ENCODE measurements at regions not wholly inside any gene's neighbourhood (a gene's known extent, or its start where the extent isn't known, plus 50 kb on each side); places are given as distances from the start of the nearest gene placed in this dataset.

DNA sequence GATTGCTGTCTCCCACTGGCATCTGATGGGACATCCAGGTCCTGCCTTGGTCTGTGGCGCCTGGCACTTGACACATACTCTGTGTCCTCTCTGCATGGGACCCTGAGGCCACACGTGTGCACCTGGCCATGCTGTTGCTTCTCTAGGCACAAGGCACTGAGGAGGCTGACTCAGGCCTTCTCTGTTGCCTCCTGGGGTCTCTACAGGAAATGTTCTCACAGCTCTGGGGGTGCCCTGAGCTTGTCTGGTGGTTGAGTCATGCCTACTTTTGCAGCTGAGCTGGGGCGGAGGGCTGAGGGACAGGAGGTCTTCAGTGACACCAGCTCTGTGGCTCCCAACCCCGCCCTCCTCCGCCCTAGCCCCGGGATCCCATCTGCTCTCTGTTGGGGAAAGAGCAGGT lies 207.0 kb upstream of the HS6ST1 start:
- Mint-ChIP-seq H3K9me3 (peaks cover 4% of the 10 kb centered on the region), H3K4me1 (no peaks in the 10 kb centered on the region), H3K27me3 (ENCODE audit: low read depth) (peaks cover 8% of the 10 kb centered on the region), H3K4me3 (no peak overlapping the region), H3K36me3 (ENCODE audit: low read depth) (no peaks in the 10 kb centered on the region), H3K27ac (no peak overlapping the region)
- TF ChIP-seq, protein P1, sequence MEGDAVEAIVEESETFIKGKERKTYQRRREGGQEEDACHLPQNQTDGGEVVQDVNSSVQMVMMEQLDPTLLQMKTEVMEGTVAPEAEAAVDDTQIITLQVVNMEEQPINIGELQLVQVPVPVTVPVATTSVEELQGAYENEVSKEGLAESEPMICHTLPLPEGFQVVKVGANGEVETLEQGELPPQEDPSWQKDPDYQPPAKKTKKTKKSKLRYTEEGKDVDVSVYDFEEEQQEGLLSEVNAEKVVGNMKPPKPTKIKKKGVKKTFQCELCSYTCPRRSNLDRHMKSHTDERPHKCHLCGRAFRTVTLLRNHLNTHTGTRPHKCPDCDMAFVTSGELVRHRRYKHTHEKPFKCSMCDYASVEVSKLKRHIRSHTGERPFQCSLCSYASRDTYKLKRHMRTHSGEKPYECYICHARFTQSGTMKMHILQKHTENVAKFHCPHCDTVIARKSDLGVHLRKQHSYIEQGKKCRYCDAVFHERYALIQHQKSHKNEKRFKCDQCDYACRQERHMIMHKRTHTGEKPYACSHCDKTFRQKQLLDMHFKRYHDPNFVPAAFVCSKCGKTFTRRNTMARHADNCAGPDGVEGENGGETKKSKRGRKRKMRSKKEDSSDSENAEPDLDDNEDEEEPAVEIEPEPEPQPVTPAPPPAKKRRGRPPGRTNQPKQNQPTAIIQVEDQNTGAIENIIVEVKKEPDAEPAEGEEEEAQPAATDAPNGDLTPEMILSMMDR (IDR thresholded peaks at IDR 0.05; ENCODE audit: unreplicated experiment in 3 of 3), result no peak

DNA sequence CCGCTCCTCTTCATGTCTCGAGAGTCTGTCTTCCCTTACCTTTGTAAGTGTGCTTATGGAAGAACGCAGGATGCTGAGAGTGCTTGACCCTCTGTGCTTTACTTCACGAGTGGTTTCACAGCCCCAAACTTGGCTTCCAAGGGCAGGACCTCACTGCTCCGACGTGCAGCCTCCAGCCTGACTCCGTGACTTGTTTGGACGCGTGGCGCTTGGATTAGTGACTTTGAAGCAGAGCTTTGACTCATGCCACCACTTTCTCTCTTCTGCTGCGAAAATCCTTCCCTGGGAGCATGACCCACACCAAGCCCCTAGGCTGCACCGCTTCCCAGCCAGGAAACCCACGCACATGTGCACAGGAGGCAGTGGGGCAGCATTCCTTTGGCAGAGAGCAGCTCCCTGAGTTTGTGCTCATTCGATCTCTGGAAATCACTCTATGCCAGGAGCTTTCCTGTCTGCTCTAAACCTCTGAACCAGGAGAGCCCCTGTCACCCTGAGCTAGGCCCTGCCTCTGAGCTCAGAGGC lies 207.8 kb upstream of the HS6ST1 start:
- Mint-ChIP-seq H3K27me3 (ENCODE audit: low read depth) (peaks cover 8% of the 10 kb centered on the region), H3K27ac (no peak overlapping the region), H3K4me1 (no peaks in the 10 kb centered on the region), H3K9me3 (peaks cover 4% of the 10 kb centered on the region), H3K4me3 (no peak overlapping the region), H3K36me3 (ENCODE audit: low read depth) (no peaks in the 10 kb centered on the region)
- TF ChIP-seq, protein P1 (IDR thresholded peaks at IDR 0.05; ENCODE audit: unreplicated experiment in 3 of 3), result no peak

DNA sequence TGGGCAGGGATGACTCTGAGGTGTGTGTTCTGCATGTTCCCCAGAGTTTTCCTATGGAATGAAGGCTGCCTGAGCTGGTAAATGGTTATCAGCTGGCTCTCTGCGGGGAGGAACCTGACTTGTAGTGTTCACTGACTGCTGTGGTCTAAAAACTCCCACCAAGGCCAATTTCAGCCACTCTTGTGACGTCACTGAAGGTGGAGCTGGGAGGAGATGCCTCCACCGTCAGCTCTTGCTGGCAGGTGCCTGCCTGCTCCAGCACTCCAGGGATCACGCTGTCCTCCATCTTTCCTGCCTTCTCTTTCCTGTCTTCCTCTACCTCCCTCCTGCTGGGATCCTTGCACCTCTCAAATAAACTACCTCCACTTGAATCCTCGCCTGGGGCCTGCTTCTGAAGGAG lies 209.5 kb upstream of the HS6ST1 start:
- Mint-ChIP-seq H3K4me3 (no peak overlapping the region), H3K27me3 (ENCODE audit: low read depth) (peaks cover 6% of the 10 kb centered on the region), H3K36me3 (ENCODE audit: low read depth) (no peaks in the 10 kb centered on the region), H3K4me1 (no peaks in the 10 kb centered on the region), H3K27ac (peak overlapping the region in 1 of 3 experiments; percentile 4), H3K9me3 (peaks cover 4% of the 10 kb centered on the region)
- TF ChIP-seq, protein P1 (IDR thresholded peaks at IDR 0.05; ENCODE audit: unreplicated experiment in 3 of 3), result no peak

DNA sequence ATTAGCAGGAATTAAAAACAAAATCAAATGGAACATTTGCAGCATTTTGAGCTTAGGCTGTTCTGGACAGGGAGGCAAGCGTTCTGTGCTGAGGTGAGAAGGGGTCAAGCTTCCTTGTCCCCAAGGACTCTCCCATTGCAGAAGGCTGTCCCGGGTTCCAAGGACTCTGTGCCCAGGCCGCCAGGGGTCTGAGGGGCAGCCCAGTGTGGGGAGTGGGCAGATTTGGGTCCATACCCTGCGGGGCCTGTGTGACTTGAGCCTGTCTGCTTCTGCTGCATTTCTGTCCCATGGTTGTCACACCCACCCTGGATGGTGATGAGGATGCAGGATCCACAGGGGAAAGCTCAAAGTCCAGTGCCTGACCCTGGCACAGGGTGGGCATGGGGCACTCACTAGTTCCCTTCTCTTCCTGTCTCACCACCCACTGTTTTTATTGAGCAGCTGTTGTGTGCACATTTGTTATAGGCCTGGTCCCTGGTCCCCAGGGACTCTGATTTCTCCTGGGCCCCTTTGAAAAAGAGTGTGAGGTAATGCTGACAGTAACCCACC lies 211.4 kb upstream of the HS6ST1 start:
- Mint-ChIP-seq H3K27me3 (ENCODE audit: low read depth) (peaks cover 6% of the 10 kb centered on the region), H3K4me3 (no peak overlapping the region), H3K36me3 (ENCODE audit: low read depth) (no peaks in the 10 kb centered on the region), H3K27ac (no peak overlapping the region), H3K4me1 (no peaks in the 10 kb centered on the region), H3K9me3 (no peaks in the 10 kb centered on the region)
- TF ChIP-seq, protein P1 (IDR thresholded peaks at IDR 0.05; ENCODE audit: unreplicated experiment in 3 of 3), result no peak

DNA sequence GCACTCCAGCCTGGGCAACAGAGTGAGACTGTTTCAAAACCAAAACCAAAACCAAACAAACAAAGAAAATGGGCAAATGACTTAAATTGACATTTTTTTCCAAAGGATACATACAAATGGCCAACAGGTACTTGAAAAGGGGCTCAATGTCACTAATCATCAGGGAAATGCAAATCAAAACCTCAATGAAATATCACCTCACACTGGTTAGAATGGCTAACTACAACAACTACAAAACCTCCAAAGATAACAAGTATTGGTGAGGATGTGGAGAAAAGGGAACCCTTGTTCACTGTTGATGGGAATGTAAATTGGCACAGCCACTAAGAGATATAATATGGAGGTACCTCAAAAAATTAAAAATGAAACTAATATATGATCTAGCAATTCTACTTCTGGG lies 213.2 kb upstream of the HS6ST1 start:
- no peak overlapping the region for H3K27ac Mint-ChIP-seq
- peaks cover 6% of the 10 kb centered on the region for H3K27me3 Mint-ChIP-seq (ENCODE audit: low read depth)
- no peak overlapping the region for H3K4me3 Mint-ChIP-seq
- TF ChIP-seq, protein P1 (IDR thresholded peaks at IDR 0.05; ENCODE audit: unreplicated experiment in 3 of 3), result peak in 2 of 3 experiments; percentile 8 to 19
- no peaks in the 10 kb centered on the region for H3K36me3 Mint-ChIP-seq (ENCODE audit: low read depth)
- no peaks in the 10 kb centered on the region for H3K4me1 Mint-ChIP-seq
- no peaks in the 10 kb centered on the region for H3K9me3 Mint-ChIP-seq

DNA sequence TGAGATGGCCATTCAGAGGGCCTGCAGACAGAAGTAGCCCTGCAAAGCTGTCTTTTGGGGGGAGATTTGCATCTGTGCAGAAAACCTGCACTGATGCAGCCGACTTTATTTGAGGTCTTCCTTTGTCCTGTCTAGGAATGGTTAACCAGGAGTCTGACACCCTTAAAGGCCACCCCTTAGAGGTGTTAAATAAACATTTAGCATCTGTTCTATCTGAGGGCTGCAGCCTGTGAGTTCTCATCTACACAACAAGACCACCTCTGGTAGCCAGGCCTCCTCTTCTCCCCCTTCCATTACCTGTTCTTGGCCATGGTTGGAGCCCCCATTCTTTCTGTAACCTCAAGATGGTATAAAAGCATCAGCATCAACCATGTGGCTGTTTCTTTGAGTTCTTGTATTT lies 214.4 kb upstream of the HS6ST1 start:
- Mint-ChIP-seq H3K4me3 (no peak overlapping the region), H3K9me3 (no peaks in the 10 kb centered on the region), H3K27me3 (ENCODE audit: low read depth) (peaks cover 6% of the 10 kb centered on the region), H3K27ac (no peak overlapping the region), H3K4me1 (no peaks in the 10 kb centered on the region), H3K36me3 (ENCODE audit: low read depth) (no peaks in the 10 kb centered on the region)
- TF ChIP-seq, protein P1 (IDR thresholded peaks at IDR 0.05; ENCODE audit: unreplicated experiment in 3 of 3), result no peak

Measured in nephron (organoid).